HUES6 (cell line): ENCODE measurements at regions not wholly inside any gene's neighbourhood (a gene's known extent, or its start where the extent isn't known, plus 50 kb on each side); places are given as distances from the start of the nearest gene placed in this dataset.
A peak's percentile ranks its signal among the peaks of the same experiment; 100 is the strongest.

Experiments used
- H3K27ac ChIP-seq: 2 replicates; pipeline ENCODE4 v1.7.0; 2013; ENCODE audit warnings: low read depth, mild to moderate bottlenecking, low read length, inconsistent platforms
- H3K27me3 ChIP-seq: 2 replicates; pipeline ENCODE4 v1.6.1; 2013; ENCODE audit warnings: low read length; ENCODE audit not compliant: control insufficient read depth, insufficient read depth
- H3K36me3 ChIP-seq: 2 replicates; pipeline ENCODE4 v1.6.1; 2013; ENCODE audit warnings: low read length; ENCODE audit not compliant: control insufficient read depth, insufficient read depth
- H3K4me1 ChIP-seq: 2 replicates; pipeline ENCODE4 v1.6.1; 2013; ENCODE audit warnings: low read length; ENCODE audit not compliant: control insufficient read depth, insufficient read depth
- H3K4me3 ChIP-seq: 2 replicates; pipeline ENCODE4 v1.5.1; 2013; ENCODE audit warnings: low read depth, low read length
- H3K9ac ChIP-seq: one replicate; pipeline ENCODE4 v1.6.1; 2013; ENCODE audit warnings: mild to moderate bottlenecking, low read length
- H3K9me3 ChIP-seq: 2 replicates; pipeline ENCODE4 v1.6.1; 2013; ENCODE audit warnings: low read depth, low read length; ENCODE audit not compliant: control insufficient read depth, insufficient read depth

- Histone ChIP-seq H3K9ac (no peak overlapping the region), H3K9me3 (no peaks in the 10 kb centered on the region), H3K27ac (no peak overlapping the region), H3K4me1 (peaks cover 18% of the 10 kb centered on the region), H3K4me3 (no peak overlapping the region), H3K36me3 (no peaks in the 10 kb centered on the region), H3K27me3 (no peaks in the 10 kb centered on the region)
Observed at GRCh38 chr20:7113577-7114466, 346.3 kb downstream of the BMP2 start.

- H3K9me3 ChIP-seq: no peaks in the 10 kb centered on the region
- H3K4me3 ChIP-seq: no peak overlapping the region
- H3K4me1 ChIP-seq: no peaks in the 10 kb centered on the region
- no peaks in the 10 kb centered on the region for H3K36me3 ChIP-seq
- no peak overlapping the region for H3K27ac ChIP-seq
- no peak overlapping the region for H3K9ac ChIP-seq
- H3K27me3 ChIP-seq: no peaks in the 10 kb centered on the region
Observed at GRCh38 chr20:7123457-7123856, 356.0 kb downstream of the BMP2 start.

DNA sequence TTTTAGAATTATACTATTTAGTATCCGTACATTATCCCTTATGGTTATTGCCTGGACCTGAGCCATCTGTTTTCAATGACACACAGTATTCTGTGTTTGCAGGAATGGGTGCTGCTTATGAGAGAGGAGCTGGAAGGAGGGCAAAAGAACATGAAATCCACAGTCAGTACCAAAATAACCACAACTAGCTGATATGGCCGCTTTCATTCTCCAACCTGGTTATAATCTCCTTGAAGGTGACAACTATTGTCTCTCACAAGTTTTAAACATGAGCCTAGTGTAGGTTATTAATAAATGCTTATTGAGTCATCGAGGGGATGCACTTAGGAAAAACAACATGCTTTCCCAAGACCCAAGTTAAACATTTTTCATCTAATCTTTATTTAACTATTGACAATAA, 356.6 kb downstream of the BMP2 start:
- Histone ChIP-seq H3K9me3 (no peaks in the 10 kb centered on the region), H3K4me3 (no peak overlapping the region), H3K4me1 (no peaks in the 10 kb centered on the region), H3K27ac (no peak overlapping the region), H3K36me3 (no peaks in the 10 kb centered on the region), H3K27me3 (no peaks in the 10 kb centered on the region), H3K9ac (no peak overlapping the region)

GRCh38 chr20:7136886-7137285, 369.4 kb downstream of the BMP2 start:
- H3K9ac ChIP-seq: no peak overlapping the region
- no peaks in the 10 kb centered on the region for H3K36me3 ChIP-seq
- H3K27ac ChIP-seq: no peak overlapping the region
- no peak overlapping the region for H3K4me3 ChIP-seq
- H3K4me1 ChIP-seq: no peaks in the 10 kb centered on the region
- no peaks in the 10 kb centered on the region for H3K27me3 ChIP-seq
- no peaks in the 10 kb centered on the region for H3K9me3 ChIP-seq

DNA sequence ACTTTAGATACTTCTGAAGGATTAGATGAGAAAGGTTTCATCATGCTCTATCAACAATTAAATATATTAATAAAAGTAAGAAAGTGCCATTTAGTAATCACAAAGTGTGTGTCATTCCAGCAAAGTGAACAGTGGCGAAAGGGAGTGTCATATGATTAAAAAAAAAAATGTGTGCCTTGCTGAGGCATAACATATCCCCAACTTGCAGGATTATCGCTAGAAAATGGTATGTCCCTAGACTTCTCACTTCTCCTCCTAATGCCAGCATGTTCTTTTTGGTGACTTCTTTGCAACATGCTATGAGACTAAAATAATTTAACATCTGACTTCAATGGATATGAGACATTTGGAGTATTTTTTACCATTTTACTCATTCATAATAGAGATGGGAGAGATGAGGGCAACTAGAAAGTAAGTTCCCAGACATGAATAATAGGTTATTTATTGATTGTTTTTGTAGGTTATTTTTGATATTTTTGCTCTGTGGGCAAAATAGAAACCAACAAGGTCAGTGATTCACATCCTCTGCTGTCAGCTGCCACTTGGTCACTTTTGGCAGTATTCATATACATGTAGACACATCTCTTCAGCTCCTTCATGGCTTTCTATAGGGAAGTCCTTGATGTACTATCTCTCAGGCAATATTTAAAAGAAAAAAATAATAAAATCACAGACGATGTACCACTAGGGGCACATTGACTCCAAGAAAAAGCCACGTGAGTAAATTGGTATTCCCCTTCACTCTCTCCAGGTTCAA, 370.1 kb downstream of the BMP2 start:
- no peak overlapping the region for H3K27ac ChIP-seq

GRCh38 chr20:7144464-7144863, 377.0 kb downstream of the BMP2 start:
- H3K4me1 ChIP-seq: no peaks in the 10 kb centered on the region; the same call in 1 of the 2 replicates
- H3K9ac ChIP-seq: no peak overlapping the region
- H3K27me3 ChIP-seq: no peaks in the 10 kb centered on the region
- no peaks in the 10 kb centered on the region for H3K9me3 ChIP-seq
- H3K27ac ChIP-seq: no peak overlapping the region
- H3K36me3 ChIP-seq: no peaks in the 10 kb centered on the region
- no peak overlapping the region for H3K4me3 ChIP-seq

More for the DNA sequence above, 370.1 kb downstream of the BMP2 start:
- Histone ChIP-seq H3K4me1 (no peaks in the 10 kb centered on the region), H3K27me3 (no peaks in the 10 kb centered on the region), H3K9ac (no peak overlapping the region), H3K36me3 (no peaks in the 10 kb centered on the region), H3K4me3 (no peak overlapping the region), H3K9me3 (no peaks in the 10 kb centered on the region)

DNA sequence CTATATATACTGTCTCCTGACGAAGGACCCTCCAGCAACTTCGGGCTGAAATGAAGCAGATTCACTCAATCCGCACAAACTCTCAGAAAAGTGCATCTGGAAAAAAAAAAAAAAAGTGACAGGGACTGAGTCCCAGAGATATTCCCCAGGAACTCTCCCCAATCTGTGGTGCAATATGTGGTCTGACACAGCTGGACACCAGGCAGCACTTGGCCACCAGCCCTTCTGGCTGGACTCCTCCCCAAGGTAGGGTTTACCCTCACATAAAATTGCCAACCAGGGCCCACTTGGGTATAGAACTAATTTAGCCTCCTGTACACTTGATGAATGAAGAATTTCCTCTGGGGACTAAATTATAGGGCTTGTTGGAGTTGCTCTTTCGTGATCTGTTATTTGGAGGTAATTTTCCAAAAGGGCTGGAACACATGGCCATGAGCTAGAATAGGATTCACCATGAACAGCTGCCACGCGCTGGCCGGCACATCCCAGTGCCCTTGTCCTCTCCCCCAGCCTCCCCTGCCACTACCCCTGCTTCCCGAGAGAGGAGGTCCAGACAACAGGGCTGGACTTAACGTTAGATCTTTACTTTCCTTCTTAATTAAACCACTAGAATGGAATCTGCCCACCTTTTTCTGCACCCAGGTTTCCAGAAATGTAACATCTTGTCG, 379.2 kb downstream of the BMP2 start:
- Histone ChIP-seq H3K27ac (no peak overlapping the region; the same call in 1 of the 2 replicates), H3K27me3 (no peaks in the 10 kb centered on the region), H3K4me3 (no peak overlapping the region), H3K36me3 (no peaks in the 10 kb centered on the region), H3K9ac (no peak overlapping the region), H3K9me3 (no peaks in the 10 kb centered on the region), H3K4me1 (no peaks in the 10 kb centered on the region; the same call in 1 of the 2 replicates)

DNA sequence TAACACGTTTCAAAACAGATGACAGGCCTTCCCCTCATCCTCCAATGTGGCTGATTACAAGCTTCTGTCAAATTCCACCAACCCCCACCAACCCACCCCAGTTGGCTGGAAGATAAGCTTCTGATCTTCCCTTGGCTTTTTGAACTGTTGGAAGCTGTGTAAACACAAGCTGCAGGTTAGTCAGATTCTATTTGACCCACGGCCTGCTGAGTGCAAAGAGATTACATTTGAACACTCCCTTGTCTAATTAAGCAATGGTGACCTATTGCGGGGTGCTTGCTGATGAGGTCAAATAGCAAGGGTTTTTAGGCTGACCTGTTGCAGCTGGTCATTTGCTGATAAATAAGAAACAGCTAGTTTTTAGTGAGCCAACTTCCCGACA, 379.7 kb downstream of the BMP2 start:
- Histone ChIP-seq H3K4me1 (no peaks in the 10 kb centered on the region; the same call in 1 of the 2 replicates), H3K27me3 (no peaks in the 10 kb centered on the region), H3K36me3 (no peaks in the 10 kb centered on the region), H3K4me3 (no peak overlapping the region), H3K9me3 (no peaks in the 10 kb centered on the region), H3K9ac (no peak overlapping the region), H3K27ac (peak overlapping the region; percentile 43; the same call in 1 of the 2 replicates)

DNA sequence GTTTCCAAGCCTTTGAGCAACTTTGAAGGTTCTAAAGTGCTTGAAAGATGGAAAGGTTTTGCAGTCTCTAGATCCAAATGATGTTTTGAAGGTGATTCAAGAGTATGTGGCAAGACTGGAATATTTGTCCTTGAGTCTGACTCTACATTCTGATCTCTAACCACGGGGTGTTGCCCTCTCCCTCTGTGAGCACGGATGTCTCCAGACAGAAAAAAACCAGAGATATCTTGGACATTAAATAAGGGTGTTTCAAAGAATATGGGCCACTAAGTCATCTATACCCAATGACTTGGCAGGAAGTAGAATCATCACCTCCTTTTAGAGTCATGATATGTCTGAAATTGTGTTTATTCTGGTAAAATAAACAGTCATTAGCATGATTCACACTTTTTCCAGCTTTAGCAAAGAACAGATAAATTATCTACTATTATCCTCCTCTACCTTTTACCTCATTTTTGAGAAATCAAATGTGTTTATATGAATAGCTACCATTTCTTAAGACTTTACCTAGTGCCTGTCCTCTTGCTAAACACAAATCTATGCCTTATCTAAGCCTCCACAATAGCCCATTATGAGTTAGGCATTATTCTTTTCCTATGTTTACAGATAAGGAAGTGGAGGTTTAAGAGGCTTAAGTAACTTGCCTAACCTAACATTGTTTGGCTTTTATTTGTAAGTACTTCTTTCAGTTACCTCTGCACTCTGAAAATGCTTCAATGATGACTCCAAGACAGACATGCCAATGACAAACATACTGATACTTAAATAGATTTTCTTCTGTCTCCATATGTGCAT, 384.4 kb downstream of the BMP2 start:
- Histone ChIP-seq H3K36me3 (no peaks in the 10 kb centered on the region), H3K9ac (no peak overlapping the region), H3K27me3 (no peaks in the 10 kb centered on the region), H3K4me1 (no peaks in the 10 kb centered on the region; the same call in 1 of the 2 replicates), H3K4me3 (no peak overlapping the region), H3K27ac (no peak overlapping the region), H3K9me3 (no peaks in the 10 kb centered on the region)

GRCh38 chr20:7155282-7155681, 387.8 kb downstream of the BMP2 start:
- Histone ChIP-seq H3K27me3 (no peaks in the 10 kb centered on the region), H3K9me3 (no peaks in the 10 kb centered on the region), H3K36me3 (no peaks in the 10 kb centered on the region), H3K9ac (no peak overlapping the region), H3K4me3 (no peak overlapping the region), H3K27ac (no peak overlapping the region), H3K4me1 (no peaks in the 10 kb centered on the region)
